Lung (tissue), 11 donors: ENCODE measurements at regions not wholly inside any gene's neighbourhood (a gene's known extent, or its start where the extent isn't known, plus 50 kb on each side); places are given as distances from the start of the nearest gene placed in this dataset.
A peak's percentile ranks its signal among the peaks of the same experiment; 100 is the strongest.

Experiments
- ATAC-seq: fragments of 200-7000 bp; cut with Tn5 transposase; one replicate; pipeline ENCODE4 v1.9.1; 2020; ENCODE audit warnings: moderate number of reproducible peaks; ENCODE audit not compliant: insufficient read depth, low FRiP score
- DNase-seq, 3 donors: peaks; one replicate each; pipeline ENCODE4 v3.0.0-alpha.2; 2013 to 2017
- H3K27ac ChIP-seq, 2 donors: one replicate each; pipeline ENCODE4 v1.5.1; 2013; ENCODE audit warnings: mild to moderate bottlenecking in 2 of 2, moderate library complexity in 2 of 2, control low read depth in 1 of 2, inconsistent platforms in 1 of 2, low read depth in 1 of 2, low read length in 1 of 2
- H3K27me3 ChIP-seq, 3 donors: one replicate each; pipeline ENCODE4 v1.5.1; 2013; ENCODE audit warnings: low read length in 2 of 3; ENCODE audit not compliant: control insufficient read depth in 3 of 3, insufficient read depth in 3 of 3
- H3K36me3 ChIP-seq, 4 donors: one replicate each; pipeline ENCODE4 v1.5.1; 2013; ENCODE audit warnings: low read length in 4 of 4, mild to moderate bottlenecking in 1 of 4, moderate library complexity in 1 of 4; ENCODE audit not compliant: control insufficient read depth in 4 of 4, insufficient read depth in 4 of 4
- H3K4me1 ChIP-seq, 5 donors: one replicate each; pipeline ENCODE4 v1.5.1; 2013; ENCODE audit warnings: low read length in 5 of 5, mild to moderate bottlenecking in 2 of 5, moderate library complexity in 1 of 5; ENCODE audit not compliant: control insufficient read depth in 5 of 5, insufficient read depth in 5 of 5
- H3K4me3 ChIP-seq: one replicate; pipeline ENCODE4 v1.5.1; 2013; ENCODE audit warnings: mild to moderate bottlenecking, control low read depth, moderate library complexity
- H3K9ac ChIP-seq, 2 donors: one replicate each; pipeline ENCODE4 v1.5.1; 2013; ENCODE audit warnings: low read length in 2 of 2, control low read depth in 1 of 2; ENCODE audit not compliant: insufficient read depth in 1 of 2
- H3K9me3 ChIP-seq, 4 donors: one replicate each; pipeline ENCODE4 v1.5.1; 2013; ENCODE audit warnings: low read length in 3 of 4, mild to moderate bottlenecking in 1 of 4, moderate library complexity in 1 of 4; ENCODE audit not compliant: control insufficient read depth in 4 of 4, insufficient read depth in 3 of 4
- CTCF ChIP-seq: IDR thresholded peaks from 2 replicates; pipeline ENCODE4 v1.5.1; 2012; ENCODE audit warnings: mild to moderate bottlenecking; ENCODE audit errors: control extremely low read depth, extremely low read depth
- WGBS, 2 donors: extraction: QIAGEN DNeasy Blood & Tissue Kit; methylation state at CpG; one replicate each; pipeline ENCODE4 v1.1.7; 2013; 5-methylcytosine and 5-hydroxymethylcytosine counted together
- donor health status: control.
- donor health status: control.
- donor health status: Bipolar disorder and iron deficiency.
- donor health status: healthy.
- donor health status: DM: yes; HTN: yes; CAD: no.

GRCh38 chr2:121019071-121019470 is 265.9 kb downstream of the TFCP2L1 start:
- H3K4me1 ChIP-seq = peaks cover 0 to 18% (median 5%) of the 10 kb centered on the region in 5 donors
- peaks cover 0 to 2% (median under 1%) of the 10 kb centered on the region in 4 donors for H3K9me3 ChIP-seq
- DNase-seq = peak in 2 of 3 donors; percentile 69 to 73
- ATAC-seq = peak; percentile 54
- no peaks in the 10 kb centered on the region for H3K36me3 ChIP-seq
- H3K27ac ChIP-seq = no peak overlapping the region
- WGBS, 2 donors = 59 to 80% methylated on average over 12 of the region's 12 CpGs
- H3K4me3 ChIP-seq = no peak overlapping the region
- H3K9ac ChIP-seq = no peak overlapping the region
- no peak for TF ChIP-seq CTCF
- peaks cover 0 to 8% (median 3%) of the 10 kb centered on the region in 3 donors for H3K27me3 ChIP-seq

GRCh38 chr2:121019756-121020155 is 265.2 kb downstream of the TFCP2L1 start:
- H3K4me3 ChIP-seq = no peak overlapping the region
- H3K27ac ChIP-seq = no peak overlapping the region
- H3K9ac ChIP-seq = no peak overlapping the region
- no peak for ATAC-seq
- TF ChIP-seq CTCF = no peak
- peaks cover 0 to 18% (median 5%) of the 10 kb centered on the region in 5 donors for H3K4me1 ChIP-seq
- 77 to 78% methylated on average over 7 of the region's 7 CpGs for WGBS, 2 donors
- peaks cover 0 to 8% (median 4%) of the 10 kb centered on the region in 3 donors for H3K27me3 ChIP-seq
- H3K36me3 ChIP-seq = no peaks in the 10 kb centered on the region
- DNase-seq = no peak
- peaks cover 0 to 2% (median under 1%) of the 10 kb centered on the region in 4 donors for H3K9me3 ChIP-seq

GRCh38 chr2:121021685-121022084 is 263.3 kb downstream of the TFCP2L1 start:
- Histone ChIP-seq H3K9me3 (peaks cover 0 to 2% (median under 1%) of the 10 kb centered on the region in 4 donors), H3K27me3 (peaks cover 0 to 14% (median 4%) of the 10 kb centered on the region in 3 donors), H3K36me3 (no peaks in the 10 kb centered on the region), H3K27ac (no peak overlapping the region), H3K4me1 (peaks cover 0 to 18% (median 5%) of the 10 kb centered on the region in 5 donors), H3K9ac (no peak overlapping the region), H3K4me3 (no peak overlapping the region)
- 70 to 80% methylated on average over 7 of the region's 7 CpGs for WGBS, 2 donors
- no peak for DNase-seq
- TF ChIP-seq CTCF = no peak
- no peak for ATAC-seq

- 66 to 74% methylated on average over 1 of the region's 1 CpG for WGBS, 2 donors
- no peak for DNase-seq
- TF ChIP-seq CTCF = no peak
Observed at GRCh38 chr2:121028577-121028976, 256.4 kb downstream of the TFCP2L1 start.

More at GRCh38 chr2:121028577-121028976, 256.4 kb downstream of the TFCP2L1 start:
- Histone ChIP-seq H3K27ac (no peak overlapping the region), H3K4me1 (no peaks in the 10 kb centered on the region), H3K27me3 (peaks cover 0 to 57% (median 5%) of the 10 kb centered on the region in 3 donors), H3K9me3 (peaks cover 0 to 3% (median 1%) of the 10 kb centered on the region in 4 donors), H3K4me3 (no peak overlapping the region), H3K9ac (no peak overlapping the region), H3K36me3 (no peaks in the 10 kb centered on the region)
- no peak for ATAC-seq
